K562 (cell line): ENCODE measurements at regions not wholly inside any gene's neighbourhood (a gene's known extent, or its start where the extent isn't known, plus 50 kb on each side); places are given as distances from the start of the nearest gene placed in this dataset.

Experiments used
- BHLHE40 ChIP-seq: IDR thresholded peaks from 2 replicates; pipeline ENCODE4 v1.6.1; 2011; ENCODE audit warnings: low read length, improper control_type of control experiment
- FIP1L1 ChIP-seq: fragments of 200-400 bp; formaldehyde crosslinking; IDR thresholded peaks from 2 replicates; pipeline ENCODE4 v1.6.1; 2018; ENCODE audit warnings: mild to moderate bottlenecking, low read depth, low read length; ENCODE audit not compliant: poor library complexity, severe bottlenecking
- FOXP4 ChIP-seq: sonication (generic); formaldehyde crosslinking; IDR thresholded peaks from 2 replicates; pipeline ENCODE4 v1.8.0; 2022; ENCODE audit warnings: mild to moderate bottlenecking, missing genetic modification reagents, borderline replicate concordance
- GATA2 ChIP-seq: sonication (generic); formaldehyde crosslinking; IDR thresholded peaks from 2 replicates; pipeline ENCODE4 v1.4.0; 2020; ENCODE audit warnings: mild to moderate bottlenecking, missing genetic modification reagents
- HDAC1 ChIP-seq, 2 experiments: fragments of 450-650 bp; IDR thresholded peaks; 2 replicates each; pipeline ENCODE4 v1.6.1; 2016 to 2017; ENCODE audit warnings: inconsistent platforms in 1 of 2, mild to moderate bottlenecking in 1 of 2, moderate library complexity in 1 of 2
- MXI1 ChIP-seq: IDR thresholded peaks from 2 replicates; pipeline ENCODE4 v1.6.1; 2011; ENCODE audit warnings: low read depth, mild to moderate bottlenecking, improper control_type of control experiment, low read length
- NFIC ChIP-seq: fragments of 450-650 bp; IDR thresholded peaks from 2 replicates; pipeline ENCODE4 v1.6.1; 2017; ENCODE audit warnings: mild to moderate bottlenecking, inconsistent platforms
- RBFOX2 ChIP-seq: fragments of 200-400 bp; formaldehyde crosslinking; IDR thresholded peaks from 2 replicates; pipeline ENCODE4 v1.6.1; 2017; ENCODE audit warnings: low read depth, mild to moderate bottlenecking, low read length, moderate library complexity
- TCF3 ChIP-seq: sonication (generic); formaldehyde crosslinking; IDR thresholded peaks from 2 replicates; pipeline ENCODE4 v1.4.0; 2020; ENCODE audit warnings: mild to moderate bottlenecking, missing genetic modification reagents
- TEAD4 ChIP-seq, 2 experiments: sonication (generic) in 1 of 2; formaldehyde crosslinking in 1 of 2; IDR thresholded peaks; 2 replicates each; pipeline versions ENCODE4 v1.6.1 to v1.8.0; 2012 to 2022; ENCODE audit warnings: borderline replicate concordance in 1 of 2, inconsistent platforms in 1 of 2, low read length in 1 of 2, mild to moderate bottlenecking in 1 of 2, missing genetic modification reagents in 1 of 2
- TSHZ1 ChIP-seq: fragments of 250-450 bp; sonication (Bioruptor Pico); IDR thresholded peaks from 2 replicates; pipeline ENCODE4 v1.4.0; 2020; ENCODE audit warnings: mild to moderate bottlenecking, moderate library complexity
- ZBTB8A ChIP-seq: fragments of 450-650 bp; IDR thresholded peaks from 2 replicates; pipeline ENCODE4 v1.6.1; 2018; ENCODE audit warnings: mild to moderate bottlenecking, moderate library complexity; ENCODE audit not compliant: partially characterized antibody
- ZNF224 ChIP-seq: sonication (generic); formaldehyde crosslinking; IDR thresholded peaks from 2 replicates; pipeline ENCODE4 v1.8.0; 2022; ENCODE audit warnings: mild to moderate bottlenecking, missing genetic modification reagents
- ZNF3 ChIP-seq: fragments of 250-450 bp; sonication (Bioruptor Pico); IDR thresholded peaks from 2 replicates; pipeline ENCODE4 v1.5.0; 2021; ENCODE audit warnings: mild to moderate bottlenecking, moderate library complexity
- TF ChIP-seq, protein P1 (sequence below): sonication (generic); formaldehyde crosslinking; IDR thresholded peaks from 2 replicates; pipeline ENCODE4 v1.8.1; 2023; ENCODE audit warnings: mild to moderate bottlenecking, missing genetic modification reagents

- TF ChIP-seq ZBTB8A (no peak), FOXP4 (CRISPR knock-in tag) (no peak), TCF3 (0 out of 2 replicates have a peak, but pooled peaks have one; percentile 42), FIP1L1 (no peak), GATA2 (no peak), ZNF224 (CRISPR knock-in tag) (no peak), TSHZ1 (no peak), BHLHE40 (no peak), TEAD4 (IDR thresholded peaks at IDR 0.05; ENCODE audit: low read length) (peak; percentile 70; the same call in 1 of the 2 replicates), TEAD4 (CRISPR knock-in tag; IDR thresholded peaks at IDR 0.05; ENCODE audit: borderline replicate concordance) (no peak), RBFOX2 (no peak), NFIC (peak; percentile 55), MXI1 (no peak), ZNF3 (CRISPR knock-in tag) (no peak), HDAC1 (IDR thresholded peaks at IDR 0.05) (0 out of 4 replicates have a peak, but pooled peaks of 1 of the 2 experiments have one; percentile 38)
- TF ChIP-seq, protein P1, sequence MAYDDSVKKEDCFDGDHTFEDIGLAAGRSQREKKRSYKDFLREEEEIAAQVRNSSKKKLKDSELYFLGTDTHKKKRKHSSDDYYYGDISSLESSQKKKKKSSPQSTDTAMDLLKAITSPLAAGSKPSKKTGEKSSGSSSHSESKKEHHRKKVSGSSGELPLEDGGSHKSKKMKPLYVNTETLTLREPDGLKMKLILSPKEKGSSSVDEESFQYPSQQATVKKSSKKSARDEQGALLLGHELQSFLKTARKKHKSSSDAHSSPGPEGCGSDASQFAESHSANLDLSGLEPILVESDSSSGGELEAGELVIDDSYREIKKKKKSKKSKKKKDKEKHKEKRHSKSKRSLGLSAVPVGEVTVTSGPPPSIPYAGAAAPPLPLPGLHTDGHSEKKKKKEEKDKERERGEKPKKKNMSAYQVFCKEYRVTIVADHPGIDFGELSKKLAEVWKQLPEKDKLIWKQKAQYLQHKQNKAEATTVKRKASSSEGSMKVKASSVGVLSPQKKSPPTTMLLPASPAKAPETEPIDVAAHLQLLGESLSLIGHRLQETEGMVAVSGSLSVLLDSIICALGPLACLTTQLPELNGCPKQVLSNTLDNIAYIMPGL (CRISPR knock-in tag) = no peak
Observed at GRCh38 chr4:163245044-163245728, 78.5 kb upstream of the NAF1 start (continued).
